ENCODE measurements at regions not wholly inside any gene's neighbourhood (a gene's known extent, or its start where the extent isn't known, plus 50 kb on each side); places are given as distances from the start of the nearest gene placed in this dataset.

DNA sequence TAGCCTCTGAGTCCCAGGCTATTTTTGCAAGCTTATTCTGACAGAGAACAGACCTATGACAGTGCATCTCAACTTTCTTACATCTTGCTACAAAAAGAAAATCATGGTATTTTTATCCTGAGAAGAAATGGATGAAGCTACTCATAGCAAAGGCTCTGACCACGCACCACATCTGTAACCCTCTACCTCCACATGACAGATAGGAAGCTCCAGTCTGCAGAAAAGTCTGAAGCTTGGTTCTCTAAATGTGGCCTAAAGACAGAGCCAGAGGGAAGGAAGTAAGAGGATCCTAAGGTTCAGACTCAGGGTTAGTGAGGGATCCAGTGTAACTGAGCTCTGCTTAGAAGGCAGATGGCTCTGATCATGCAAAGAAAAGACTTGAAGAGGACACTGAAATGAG is 58.4 kb upstream of the ABCB5 start:
- DNase-seq (ENCODE audit: low read depth, low spot score) (no peak), ATAC-seq (no peak)
- Histone ChIP-seq H3K27me3 (ENCODE audit: control insufficient read depth, insufficient read depth, low read length) (no peaks in the 10 kb centered on the region), H3K27ac (ENCODE audit: low read length) (no peak overlapping the region), H3K4me1 (ENCODE audit: control insufficient read depth, insufficient read depth, low read length) (no peaks in the 10 kb centered on the region), H3K4me3 (ENCODE audit: low read depth in 2 of 2, low read length in 2 of 2) (no peak overlapping the region), H3K36me3 (ENCODE audit: control insufficient read depth, insufficient read depth, low read length) (no peaks in the 10 kb centered on the region), H3K9me3 (ENCODE audit: control insufficient read depth, insufficient read depth, low read depth, low read length) (no peaks in the 10 kb centered on the region)
- ChIA-PET POLR2A (no interaction called here), CTCF (no interaction called here)
- in situ Hi-C loops (cut with HindIII; ENCODE audit: low pct_unique_long_range_greater_than_20kb, low sequenced_read_pairs) (no loop called here), intact Hi-C loops (cut with micrococcal nuclease; ENCODE audit: unreplicated experiment) (no loop called here)
- no peak for TF ChIP-seq TCF7L2 (IDR thresholded peaks at IDR 0.05; ENCODE audit: low read depth, low read length)
- TF ChIP-seq POLR2AphosphoS5 (IDR thresholded peaks at IDR 0.05; ENCODE audit: low read depth, low read length), result no peak
- no peak for TF ChIP-seq SIN3A (IDR thresholded peaks at IDR 0.05; ENCODE audit: borderline replicate concordance, insufficient read depth, low read depth, low read length)
- TF ChIP-seq, protein P1, sequence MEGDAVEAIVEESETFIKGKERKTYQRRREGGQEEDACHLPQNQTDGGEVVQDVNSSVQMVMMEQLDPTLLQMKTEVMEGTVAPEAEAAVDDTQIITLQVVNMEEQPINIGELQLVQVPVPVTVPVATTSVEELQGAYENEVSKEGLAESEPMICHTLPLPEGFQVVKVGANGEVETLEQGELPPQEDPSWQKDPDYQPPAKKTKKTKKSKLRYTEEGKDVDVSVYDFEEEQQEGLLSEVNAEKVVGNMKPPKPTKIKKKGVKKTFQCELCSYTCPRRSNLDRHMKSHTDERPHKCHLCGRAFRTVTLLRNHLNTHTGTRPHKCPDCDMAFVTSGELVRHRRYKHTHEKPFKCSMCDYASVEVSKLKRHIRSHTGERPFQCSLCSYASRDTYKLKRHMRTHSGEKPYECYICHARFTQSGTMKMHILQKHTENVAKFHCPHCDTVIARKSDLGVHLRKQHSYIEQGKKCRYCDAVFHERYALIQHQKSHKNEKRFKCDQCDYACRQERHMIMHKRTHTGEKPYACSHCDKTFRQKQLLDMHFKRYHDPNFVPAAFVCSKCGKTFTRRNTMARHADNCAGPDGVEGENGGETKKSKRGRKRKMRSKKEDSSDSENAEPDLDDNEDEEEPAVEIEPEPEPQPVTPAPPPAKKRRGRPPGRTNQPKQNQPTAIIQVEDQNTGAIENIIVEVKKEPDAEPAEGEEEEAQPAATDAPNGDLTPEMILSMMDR (IDR thresholded peaks at IDR 0.05), result no peak
- TF ChIP-seq, protein P2, sequence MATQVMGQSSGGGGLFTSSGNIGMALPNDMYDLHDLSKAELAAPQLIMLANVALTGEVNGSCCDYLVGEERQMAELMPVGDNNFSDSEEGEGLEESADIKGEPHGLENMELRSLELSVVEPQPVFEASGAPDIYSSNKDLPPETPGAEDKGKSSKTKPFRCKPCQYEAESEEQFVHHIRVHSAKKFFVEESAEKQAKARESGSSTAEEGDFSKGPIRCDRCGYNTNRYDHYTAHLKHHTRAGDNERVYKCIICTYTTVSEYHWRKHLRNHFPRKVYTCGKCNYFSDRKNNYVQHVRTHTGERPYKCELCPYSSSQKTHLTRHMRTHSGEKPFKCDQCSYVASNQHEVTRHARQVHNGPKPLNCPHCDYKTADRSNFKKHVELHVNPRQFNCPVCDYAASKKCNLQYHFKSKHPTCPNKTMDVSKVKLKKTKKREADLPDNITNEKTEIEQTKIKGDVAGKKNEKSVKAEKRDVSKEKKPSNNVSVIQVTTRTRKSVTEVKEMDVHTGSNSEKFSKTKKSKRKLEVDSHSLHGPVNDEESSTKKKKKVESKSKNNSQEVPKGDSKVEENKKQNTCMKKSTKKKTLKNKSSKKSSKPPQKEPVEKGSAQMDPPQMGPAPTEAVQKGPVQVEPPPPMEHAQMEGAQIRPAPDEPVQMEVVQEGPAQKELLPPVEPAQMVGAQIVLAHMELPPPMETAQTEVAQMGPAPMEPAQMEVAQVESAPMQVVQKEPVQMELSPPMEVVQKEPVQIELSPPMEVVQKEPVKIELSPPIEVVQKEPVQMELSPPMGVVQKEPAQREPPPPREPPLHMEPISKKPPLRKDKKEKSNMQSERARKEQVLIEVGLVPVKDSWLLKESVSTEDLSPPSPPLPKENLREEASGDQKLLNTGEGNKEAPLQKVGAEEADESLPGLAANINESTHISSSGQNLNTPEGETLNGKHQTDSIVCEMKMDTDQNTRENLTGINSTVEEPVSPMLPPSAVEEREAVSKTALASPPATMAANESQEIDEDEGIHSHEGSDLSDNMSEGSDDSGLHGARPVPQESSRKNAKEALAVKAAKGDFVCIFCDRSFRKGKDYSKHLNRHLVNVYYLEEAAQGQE (IDR thresholded peaks at IDR 0.05; ENCODE audit: insufficient read depth in 1 of 2, low read depth in 2 of 2, low read length in 1 of 2), result no peak
- no TSS peak for BruUV-seq (replicated peaks)

GRCh38 chr7:20558963-20559716 is 56.3 kb upstream of the ABCB5 start:
- intact Hi-C loops (cut with micrococcal nuclease; ENCODE audit: unreplicated experiment), result no loop called here
- no peaks in the 10 kb centered on the region for H3K27me3 ChIP-seq (ENCODE audit: control insufficient read depth, insufficient read depth, low read length)
- TF ChIP-seq TCF7L2 (IDR thresholded peaks at IDR 0.05; ENCODE audit: low read depth, low read length) (no peak), SIN3A (IDR thresholded peaks at IDR 0.05; ENCODE audit: borderline replicate concordance, insufficient read depth, low read depth, low read length) (no peak), POLR2AphosphoS5 (IDR thresholded peaks at IDR 0.05; ENCODE audit: low read depth, low read length) (no peak)
- TF ChIP-seq, protein P1 (IDR thresholded peaks at IDR 0.05), result no peak
- TF ChIP-seq, protein P2 (IDR thresholded peaks at IDR 0.05; ENCODE audit: insufficient read depth in 1 of 2, low read depth in 2 of 2, low read length in 1 of 2), result no peak
- no peaks in the 10 kb centered on the region for H3K9me3 ChIP-seq (ENCODE audit: control insufficient read depth, insufficient read depth, low read depth, low read length)
- ChIA-PET POLR2A (no interaction called here), CTCF (no interaction called here)
- in situ Hi-C loops (cut with HindIII; ENCODE audit: low pct_unique_long_range_greater_than_20kb, low sequenced_read_pairs), result no loop called here
- no peak overlapping the region for H3K27ac ChIP-seq (ENCODE audit: low read length)
- no peaks in the 10 kb centered on the region for H3K4me1 ChIP-seq (ENCODE audit: control insufficient read depth, insufficient read depth, low read length)
- no TSS peak for BruUV-seq (replicated peaks)
- no peak for ATAC-seq
- no peak overlapping the region for H3K4me3 ChIP-seq (ENCODE audit: low read depth in 2 of 2, low read length in 2 of 2)
- H3K36me3 ChIP-seq (ENCODE audit: control insufficient read depth, insufficient read depth, low read length), result no peaks in the 10 kb centered on the region
- DNase-seq (ENCODE audit: low read depth, low spot score), result no peak

All from Panc1 (cell line).